K562 (cell line): ENCODE measurements at regions not wholly inside any gene's neighbourhood (a gene's known extent, or its start where the extent isn't known, plus 50 kb on each side); places are given as distances from the start of the nearest gene placed in this dataset.

Experiments
- CC2D1A ChIP-seq: fragments of 450-650 bp; IDR thresholded peaks from 2 replicates; pipeline ENCODE4 v1.6.1; 2017; ENCODE audit warnings: mild to moderate bottlenecking
- DNMT1 ChIP-seq: fragments of 450-650 bp; IDR thresholded peaks from 2 replicates; pipeline ENCODE4 v1.6.1; 2016; ENCODE audit warnings: antibody characterized with exemption, mild to moderate bottlenecking
- EZH2 ChIP-seq: IDR thresholded peaks from 2 replicates; pipeline ENCODE4 v1.6.1; 2012; ENCODE audit warnings: low read depth, mild to moderate bottlenecking, inconsistent platforms, low read length, borderline replicate concordance
- GABPB2 ChIP-seq: fragments of 250-450 bp; sonication (Bioruptor Pico); conservative IDR thresholded peaks from 2 replicates; pipeline ENCODE4 v1.5.1; 2021; ENCODE audit warnings: mild to moderate bottlenecking
- KAT8 ChIP-seq: fragments of 450-650 bp; IDR thresholded peaks from 2 replicates; pipeline ENCODE4 v1.6.1; 2016; ENCODE audit warnings: low read depth, mild to moderate bottlenecking
- KLF10 ChIP-seq: fragments of 250-450 bp; sonication (Bioruptor Pico); IDR thresholded peaks from 2 replicates; pipeline ENCODE4 v1.6.1; 2021; ENCODE audit warnings: matching md5 sums
- MYC ChIP-seq, 2 experiments: fragments of 250-450 bp in 1 of 2; sonication (Bioruptor Pico) in 1 of 2; IDR thresholded peaks; 2 replicates each; pipeline versions ENCODE4 v1.5.1 to v1.6.1; 2012 to 2021; ENCODE audit warnings: low read depth in 2 of 2, borderline replicate concordance in 1 of 2, improper control_type of control experiment in 1 of 2, low read length in 1 of 2, mild to moderate bottlenecking in 1 of 2, moderate library complexity in 1 of 2
- NFE2L1 ChIP-seq: fragments of 450-650 bp; IDR thresholded peaks from 2 replicates; pipeline ENCODE4 v1.6.1; 2016; ENCODE audit warnings: missing genetic modification characterization, low read depth, mild to moderate bottlenecking, missing compliant biosample characterization, moderate library complexity, borderline replicate concordance
- NRF1 ChIP-seq, 2 experiments: fragments of 450-650 bp; IDR thresholded peaks in 1 of 2; conservative IDR thresholded peaks in 1 of 2; 2 replicates each; pipeline ENCODE4 v1.6.1; 2014; ENCODE audit warnings: mild to moderate bottlenecking in 2 of 2
- PRPF4 ChIP-seq: fragments of 200-400 bp; formaldehyde crosslinking; IDR thresholded peaks from one replicate; pipeline ENCODE4 v1.6.1; 2017; ENCODE audit warnings: low read length, low read depth, mild to moderate bottlenecking; ENCODE audit not compliant: insufficient read depth, poor library complexity, severe bottlenecking
- RBM25 ChIP-seq: fragments of 200-400 bp; formaldehyde crosslinking; IDR thresholded peaks from 2 replicates; pipeline ENCODE4 v1.6.1; 2018; ENCODE audit warnings: low read length, low read depth, moderate library complexity; ENCODE audit not compliant: severe bottlenecking
- RCOR1 ChIP-seq, 2 experiments: IDR thresholded peaks; 2 replicates each; pipeline ENCODE4 v1.6.1; 2012; ENCODE audit warnings: low read depth in 2 of 2, low read length in 2 of 2, borderline replicate concordance in 1 of 2, improper control_type of control experiment in 1 of 2
- SNIP1 ChIP-seq: fragments of 450-650 bp; IDR thresholded peaks from 2 replicates; pipeline ENCODE4 v1.7.1; 2017; ENCODE audit warnings: low read depth, mild to moderate bottlenecking
- SPI1 ChIP-seq: IDR thresholded peaks from 2 replicates; pipeline ENCODE4 v1.6.1; 2011; ENCODE audit warnings: low read depth, low read length, control low read depth, borderline replicate concordance
- TFAM ChIP-seq: fragments of 250-450 bp; sonication (Bioruptor Pico); conservative IDR thresholded peaks from 2 replicates; pipeline ENCODE4 v1.5.0; 2021; ENCODE audit warnings: mild to moderate bottlenecking, moderate library complexity
- ZBTB17 ChIP-seq: fragments of 450-650 bp; formaldehyde crosslinking; IDR thresholded peaks from 2 replicates; pipeline ENCODE4 v1.4.0; 2020; ENCODE audit warnings: mild to moderate bottlenecking
- ZNF239 ChIP-seq: fragments of 250-450 bp; sonication (Bioruptor Pico); IDR thresholded peaks from 2 replicates; pipeline ENCODE4 v1.4.0; 2020; ENCODE audit warnings: mild to moderate bottlenecking
- ZNF263 ChIP-seq: sonication (generic); formaldehyde crosslinking; IDR thresholded peaks from 2 replicates; pipeline ENCODE4 v1.8.0; 2022; ENCODE audit warnings: mild to moderate bottlenecking, missing genetic modification reagents, borderline replicate concordance
- TF ChIP-seq, protein P1 (sequence below), 2 experiments: fragments of 450-650 bp; IDR thresholded peaks; 2 replicates each; pipeline ENCODE4 v1.6.1; 2016; ENCODE audit warnings: mild to moderate bottlenecking in 2 of 2, borderline replicate concordance in 1 of 2, low read depth in 1 of 2, moderate library complexity in 1 of 2

DNA sequence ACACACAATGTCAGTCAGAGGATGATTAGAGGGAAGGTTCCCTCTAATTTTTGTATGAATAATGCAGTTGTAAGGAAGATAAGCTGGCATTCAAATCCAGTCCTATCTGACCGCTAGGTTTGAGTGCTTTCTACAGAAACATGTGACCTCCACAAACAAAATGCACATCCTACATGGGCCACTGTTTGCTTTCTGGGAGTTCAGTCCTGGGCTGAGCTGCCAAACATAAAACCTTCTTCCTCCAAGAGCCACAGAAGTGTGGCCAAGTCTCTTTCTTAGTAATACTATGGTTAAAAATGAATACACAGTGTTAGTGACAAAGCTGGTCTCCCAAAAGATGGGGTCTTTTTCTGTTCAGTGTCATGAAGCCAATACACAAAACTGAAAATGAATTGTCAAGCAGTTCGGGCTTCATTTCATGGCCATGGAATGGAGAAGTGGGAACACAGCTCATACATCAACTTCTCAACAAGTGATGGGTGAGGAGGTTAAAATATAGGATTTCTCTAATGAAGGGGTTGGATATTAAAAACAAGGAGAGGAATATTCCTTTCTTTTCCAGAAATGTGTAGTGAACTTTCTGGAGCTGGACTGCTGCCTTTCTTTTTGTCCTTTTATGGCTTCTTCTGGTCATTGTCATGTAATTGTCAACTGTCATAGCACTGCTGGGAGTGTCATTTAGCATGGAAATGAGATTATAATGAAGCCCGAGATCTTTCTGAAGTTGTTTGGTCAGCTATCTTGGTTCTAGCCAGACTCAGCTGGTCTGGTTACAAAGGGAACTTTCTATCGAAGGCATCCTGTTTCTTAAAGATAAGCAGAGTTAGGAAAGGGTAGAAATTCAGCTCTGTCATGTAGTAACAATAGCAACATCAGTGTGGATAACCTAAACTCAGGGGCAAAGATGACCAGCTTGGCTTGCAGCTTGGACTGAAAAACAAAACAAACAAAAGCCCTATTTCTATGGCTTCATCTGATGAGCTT lies 135.1 kb downstream of the CHD1L start (continued):
- TF ChIP-seq DNMT1, result no peak
- TF ChIP-seq RBM25, result no peak
- no peak for TF ChIP-seq GABPB2 (CRISPR knock-in tag)
- no peak for TF ChIP-seq PRPF4
- TF ChIP-seq KLF10, result no peak
- TF ChIP-seq TFAM, result no peak
- TF ChIP-seq, protein P1, sequence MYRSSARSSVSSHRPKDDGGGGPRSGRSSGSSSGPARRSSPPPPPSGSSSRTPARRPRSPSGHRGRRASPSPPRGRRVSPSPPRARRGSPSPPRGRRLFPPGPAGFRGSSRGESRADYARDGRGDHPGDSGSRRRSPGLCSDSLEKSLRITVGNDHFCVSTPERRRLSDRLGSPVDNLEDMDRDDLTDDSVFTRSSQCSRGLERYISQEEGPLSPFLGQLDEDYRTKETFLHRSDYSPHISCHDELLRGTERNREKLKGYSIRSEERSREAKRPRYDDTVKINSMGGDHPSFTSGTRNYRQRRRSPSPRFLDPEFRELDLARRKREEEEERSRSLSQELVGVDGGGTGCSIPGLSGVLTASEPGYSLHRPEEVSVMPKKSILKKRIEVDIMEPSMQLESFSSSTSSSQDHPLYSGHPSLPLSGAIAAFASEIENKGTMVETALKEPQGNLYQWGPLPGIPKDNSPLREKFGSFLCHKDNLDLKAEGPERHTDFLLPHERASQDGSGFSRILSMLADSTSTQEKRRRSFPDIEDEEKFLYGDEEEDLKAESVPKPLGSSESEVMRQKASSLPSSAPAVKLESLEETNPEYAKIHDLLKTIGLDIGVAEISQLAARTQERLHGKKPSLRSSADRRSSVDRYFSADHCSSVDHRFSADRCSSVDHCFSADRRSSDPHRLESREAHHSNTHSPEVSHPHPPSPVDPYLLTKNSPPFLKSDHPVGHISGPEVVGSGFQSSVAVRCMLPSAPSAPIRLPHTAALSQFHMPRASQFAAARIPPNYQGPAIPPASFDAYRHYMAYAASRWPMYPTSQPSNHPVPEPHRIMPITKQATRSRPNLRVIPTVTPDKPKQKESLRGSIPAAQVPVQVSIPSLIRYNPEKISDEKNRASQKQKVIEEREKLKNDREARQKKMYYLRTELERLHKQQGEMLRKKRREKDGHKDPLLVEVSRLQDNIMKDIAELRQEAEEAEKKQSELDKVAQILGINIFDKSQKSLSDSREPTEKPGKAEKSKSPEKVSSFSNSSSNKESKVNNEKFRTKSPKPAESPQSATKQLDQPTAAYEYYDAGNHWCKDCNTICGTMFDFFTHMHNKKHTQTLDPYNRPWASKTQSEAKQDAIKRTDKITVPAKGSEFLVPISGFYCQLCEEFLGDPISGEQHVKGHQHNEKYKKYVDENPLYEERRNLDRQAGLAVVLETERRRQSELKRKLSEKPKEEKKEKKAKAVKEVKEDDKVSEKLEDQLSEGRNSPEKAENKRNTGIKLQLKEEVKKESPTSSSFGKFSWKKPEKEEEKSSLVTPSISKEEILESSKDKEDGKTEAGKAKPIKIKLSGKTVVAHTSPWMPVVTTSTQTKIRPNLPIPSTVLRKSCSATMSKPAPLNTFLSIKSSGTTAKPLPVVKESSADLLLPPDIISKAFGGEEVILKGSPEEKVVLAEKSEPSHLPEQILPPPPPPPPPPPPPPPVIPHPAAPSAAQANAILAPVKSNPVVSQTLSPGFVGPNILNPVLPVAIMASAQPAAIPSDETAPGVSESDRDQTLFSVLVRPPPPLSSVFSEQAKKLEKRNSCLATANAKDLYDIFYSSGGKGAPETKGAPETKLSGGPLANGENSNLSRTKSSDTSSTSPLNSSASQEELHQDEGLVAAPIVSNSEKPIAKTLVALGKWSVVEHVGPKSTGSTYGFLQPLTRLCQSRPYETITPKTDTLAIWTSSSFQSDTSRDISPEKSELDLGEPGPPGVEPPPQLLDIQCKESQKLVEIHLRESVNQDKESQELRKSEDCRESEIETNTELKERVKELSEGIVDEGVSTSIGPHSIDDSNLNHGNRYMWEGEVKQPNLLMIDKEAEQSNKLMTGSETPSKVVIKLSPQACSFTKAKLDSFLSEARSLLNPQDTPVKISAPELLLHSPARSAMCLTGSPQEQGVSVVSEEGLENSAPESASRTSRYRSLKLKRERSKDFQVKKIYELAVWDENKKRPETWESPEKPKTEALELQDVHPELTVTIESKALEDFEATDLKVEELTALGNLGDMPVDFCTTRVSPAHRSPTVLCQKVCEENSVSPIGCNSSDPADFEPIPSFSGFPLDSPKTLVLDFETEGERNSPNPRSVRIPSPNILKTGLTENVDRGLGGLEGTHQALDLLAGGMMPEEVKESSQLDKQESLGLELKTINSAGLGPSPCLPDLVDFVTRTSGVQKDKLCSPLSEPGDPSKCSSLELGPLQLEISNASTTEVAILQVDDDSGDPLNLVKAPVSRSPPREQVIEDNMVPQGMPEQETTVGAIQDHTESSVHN (IDR thresholded peaks at IDR 0.05; ENCODE audit: borderline replicate concordance in 1 of 2, low read depth in 1 of 2), result peak in 1 of 2 experiments; percentile 61; a peak in 1 of 4 replicates
- peak in 1 of 2 experiments; percentile 76; a peak in 2 of 4 replicates for TF ChIP-seq RCOR1 (IDR thresholded peaks at IDR 0.05; ENCODE audit: borderline replicate concordance in 1 of 2, low read depth in 2 of 2, low read length in 2 of 2)
- no peak for TF ChIP-seq ZNF263
- no peak for TF ChIP-seq EZH2
- peak; percentile 60; the same call in 1 of the 2 replicates for TF ChIP-seq CC2D1A
- TF ChIP-seq MYC (IDR thresholded peaks at IDR 0.05; ENCODE audit: low read depth, low read length), result no peak
- no peak for TF ChIP-seq MYC (CRISPR knock-in tag; IDR thresholded peaks at IDR 0.05; ENCODE audit: borderline replicate concordance, low read depth)
- TF ChIP-seq KAT8, result no peak
- TF ChIP-seq NFE2L1 (tag), result no peak
- TF ChIP-seq ZBTB17, result peak; percentile 37
- no peak for TF ChIP-seq ZNF239 (CRISPR knock-in tag)
- TF ChIP-seq SNIP1, result no peak
- peak; percentile 66; the same call in 1 of the 2 replicates for TF ChIP-seq SPI1
- peak; percentile 33; a peak in 3 of 4 replicates for TF ChIP-seq NRF1 (conservative IDR thresholded peaks at IDR 0.05 in 1 of 2, IDR thresholded peaks at IDR 0.05 in 1 of 2)
